Transverse colon (tissue), 3 donors: ENCODE measurements at regions not wholly inside any gene's neighbourhood (a gene's known extent, or its start where the extent isn't known, plus 50 kb on each side); places are given as distances from the start of the nearest gene placed in this dataset.

Experiments
- POLR2A ChIP-seq: fragments of 450-650 bp; IDR thresholded peaks from one replicate; pipeline ENCODE4 v1.6.1; 2016; ENCODE audit warnings: antibody characterized with exemption, mild to moderate bottlenecking, moderate library complexity
- TF ChIP-seq, protein P1 (sequence below), 5 experiments: fragments of 200-600 bp in 3 of 5; fragments of 450-650 bp in 2 of 5; sonication (generic) in 3 of 5; IDR thresholded peaks; 1 replicate in 2 of 5; 2 replicates in 3 of 5; pipeline ENCODE4 v1.5.1; 2016 to 2017; ENCODE audit warnings: antibody characterized with exemption in 5 of 5, inconsistent platforms in 3 of 5, mild to moderate bottlenecking in 2 of 5, moderate library complexity in 1 of 5

DNA sequence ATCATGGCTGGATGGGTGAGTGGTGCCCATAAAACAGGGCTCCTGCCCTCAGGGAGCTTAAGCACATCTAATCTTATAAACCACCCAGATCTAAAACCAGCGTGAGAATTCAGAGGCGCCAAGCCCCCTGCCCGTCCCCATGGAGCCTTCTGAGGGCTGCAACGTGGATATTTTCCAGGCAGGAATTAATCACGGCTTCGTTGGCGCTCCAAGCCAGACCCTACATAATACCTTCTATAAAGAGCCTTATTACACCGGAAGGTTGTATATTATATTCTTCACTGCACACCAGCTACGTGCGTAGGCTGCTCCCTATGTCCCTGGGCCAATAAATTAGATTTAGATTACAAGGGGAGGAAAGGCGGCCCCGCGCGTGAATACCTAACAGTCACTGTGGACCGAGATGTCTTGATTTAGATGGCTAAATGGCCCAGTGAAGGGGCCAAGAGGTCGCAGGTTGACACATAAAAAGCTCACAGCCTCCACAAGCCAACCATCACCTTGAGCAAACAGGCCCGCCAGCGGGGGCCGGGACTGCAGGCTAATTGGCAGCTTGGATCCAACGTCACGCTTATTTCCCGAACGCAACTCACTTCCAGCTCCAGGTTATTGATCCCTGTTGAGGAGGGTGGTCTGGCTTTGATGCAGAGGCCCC, 64.7 kb upstream of the APCDD1L start:
- TF ChIP-seq, protein P1, sequence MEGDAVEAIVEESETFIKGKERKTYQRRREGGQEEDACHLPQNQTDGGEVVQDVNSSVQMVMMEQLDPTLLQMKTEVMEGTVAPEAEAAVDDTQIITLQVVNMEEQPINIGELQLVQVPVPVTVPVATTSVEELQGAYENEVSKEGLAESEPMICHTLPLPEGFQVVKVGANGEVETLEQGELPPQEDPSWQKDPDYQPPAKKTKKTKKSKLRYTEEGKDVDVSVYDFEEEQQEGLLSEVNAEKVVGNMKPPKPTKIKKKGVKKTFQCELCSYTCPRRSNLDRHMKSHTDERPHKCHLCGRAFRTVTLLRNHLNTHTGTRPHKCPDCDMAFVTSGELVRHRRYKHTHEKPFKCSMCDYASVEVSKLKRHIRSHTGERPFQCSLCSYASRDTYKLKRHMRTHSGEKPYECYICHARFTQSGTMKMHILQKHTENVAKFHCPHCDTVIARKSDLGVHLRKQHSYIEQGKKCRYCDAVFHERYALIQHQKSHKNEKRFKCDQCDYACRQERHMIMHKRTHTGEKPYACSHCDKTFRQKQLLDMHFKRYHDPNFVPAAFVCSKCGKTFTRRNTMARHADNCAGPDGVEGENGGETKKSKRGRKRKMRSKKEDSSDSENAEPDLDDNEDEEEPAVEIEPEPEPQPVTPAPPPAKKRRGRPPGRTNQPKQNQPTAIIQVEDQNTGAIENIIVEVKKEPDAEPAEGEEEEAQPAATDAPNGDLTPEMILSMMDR (IDR thresholded peaks at IDR 0.05): no peak
- TF ChIP-seq POLR2A: no peak
